Astrocyte of the spinal cord (primary cell): ENCODE measurements at regions not wholly inside any gene's neighbourhood (a gene's known extent, or its start where the extent isn't known, plus 50 kb on each side); places are given as distances from the start of the nearest gene placed in this dataset.

Experiments
- DNase-seq: peaks from one replicate; pipeline ENCODE4 v3.0.0; 2011; ENCODE audit warnings: low read depth, low spot score
- H3K4me3 ChIP-seq: 2 replicates; pipeline ENCODE4 v1.5.1; 2011; ENCODE audit warnings: low read depth, mild to moderate bottlenecking, low read length, moderate library complexity
- in situ Hi-C: cut with HindIII; loops from 2 replicates; pipeline ENCODE4 v1.10.0; 2017; ENCODE audit warnings: low sequenced_read_pairs
- TF ChIP-seq, protein P1 (sequence below): IDR thresholded peaks from 2 replicates; pipeline ENCODE4 v1.5.1; 2012; ENCODE audit warnings: low read depth, mild to moderate bottlenecking, low read length, inconsistent platforms

DNA sequence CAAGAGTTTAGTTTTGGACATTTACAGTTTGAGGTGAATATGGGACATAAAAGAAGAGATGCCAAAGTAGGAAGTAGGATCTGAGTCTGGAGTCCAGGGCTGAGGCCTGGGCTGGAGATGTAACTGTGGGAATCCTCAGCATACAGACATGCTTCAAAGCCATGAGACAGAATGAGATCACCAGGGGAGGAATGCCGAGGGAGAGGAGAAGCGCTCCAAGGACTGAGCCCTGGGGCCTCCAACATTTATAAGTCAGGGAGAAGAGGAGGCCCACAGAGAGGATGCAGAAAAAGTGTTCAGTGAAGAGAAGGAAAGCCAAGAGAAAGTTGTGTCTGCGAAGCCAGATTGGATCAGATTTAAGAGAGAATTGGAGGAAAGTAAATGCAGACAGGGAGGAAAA is 277.5 kb upstream of the MYOCD start:
- DNase-seq, result peak; percentile 33
- TF ChIP-seq, protein P1, sequence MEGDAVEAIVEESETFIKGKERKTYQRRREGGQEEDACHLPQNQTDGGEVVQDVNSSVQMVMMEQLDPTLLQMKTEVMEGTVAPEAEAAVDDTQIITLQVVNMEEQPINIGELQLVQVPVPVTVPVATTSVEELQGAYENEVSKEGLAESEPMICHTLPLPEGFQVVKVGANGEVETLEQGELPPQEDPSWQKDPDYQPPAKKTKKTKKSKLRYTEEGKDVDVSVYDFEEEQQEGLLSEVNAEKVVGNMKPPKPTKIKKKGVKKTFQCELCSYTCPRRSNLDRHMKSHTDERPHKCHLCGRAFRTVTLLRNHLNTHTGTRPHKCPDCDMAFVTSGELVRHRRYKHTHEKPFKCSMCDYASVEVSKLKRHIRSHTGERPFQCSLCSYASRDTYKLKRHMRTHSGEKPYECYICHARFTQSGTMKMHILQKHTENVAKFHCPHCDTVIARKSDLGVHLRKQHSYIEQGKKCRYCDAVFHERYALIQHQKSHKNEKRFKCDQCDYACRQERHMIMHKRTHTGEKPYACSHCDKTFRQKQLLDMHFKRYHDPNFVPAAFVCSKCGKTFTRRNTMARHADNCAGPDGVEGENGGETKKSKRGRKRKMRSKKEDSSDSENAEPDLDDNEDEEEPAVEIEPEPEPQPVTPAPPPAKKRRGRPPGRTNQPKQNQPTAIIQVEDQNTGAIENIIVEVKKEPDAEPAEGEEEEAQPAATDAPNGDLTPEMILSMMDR, result no peak
- in situ Hi-C loops, result no loop called here
- H3K4me3 ChIP-seq, result no peak overlapping the region

DNA sequence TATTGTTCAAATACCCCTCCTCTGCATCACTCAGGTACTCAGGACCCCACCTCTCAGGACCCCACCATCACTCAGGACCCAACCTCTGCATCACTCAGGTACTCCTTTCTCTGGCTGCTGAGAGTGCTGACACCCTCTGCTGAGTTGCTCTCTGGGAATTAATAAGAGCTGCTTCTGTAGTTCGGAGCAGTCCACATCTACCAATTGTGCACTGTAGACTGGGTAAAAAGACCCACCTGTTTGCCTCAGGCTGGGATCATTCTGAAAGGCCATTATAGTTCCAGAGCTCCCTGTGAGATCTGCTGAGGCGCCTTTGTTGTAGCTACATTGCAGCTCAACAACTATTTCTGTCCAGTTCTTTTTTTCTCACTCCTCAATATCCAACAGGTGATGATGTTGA is 276.3 kb upstream of the MYOCD start:
- DNase-seq, result no peak
- TF ChIP-seq, protein P1, result no peak
- in situ Hi-C loops, result no loop called here

DNA sequence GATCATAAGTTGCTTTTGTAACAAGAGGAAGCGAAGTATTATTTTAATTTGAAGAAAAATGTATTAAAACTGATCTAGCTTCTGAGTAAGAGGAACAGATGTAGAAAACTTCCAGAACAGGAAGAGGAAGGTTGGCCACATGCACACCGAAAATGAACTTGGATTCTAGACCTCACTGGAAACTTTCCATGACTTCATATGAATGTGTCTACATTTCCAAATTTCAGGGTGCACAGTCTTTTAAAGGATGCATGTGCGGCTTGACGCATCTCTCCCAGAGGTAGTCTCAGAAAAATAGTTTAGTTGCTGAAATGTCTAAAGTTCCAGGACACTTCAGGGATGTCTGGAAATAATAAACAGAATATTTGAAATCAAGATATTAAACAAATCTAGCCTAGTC is 275.1 kb upstream of the MYOCD start:
- no peak overlapping the region for H3K4me3 ChIP-seq
- TF ChIP-seq, protein P1, result no peak
- DNase-seq, result no peak
- in situ Hi-C loops, result no loop called here

More for the DNA sequence above, 276.3 kb upstream of the MYOCD start:
- H3K4me3 ChIP-seq, result no peak overlapping the region

DNA sequence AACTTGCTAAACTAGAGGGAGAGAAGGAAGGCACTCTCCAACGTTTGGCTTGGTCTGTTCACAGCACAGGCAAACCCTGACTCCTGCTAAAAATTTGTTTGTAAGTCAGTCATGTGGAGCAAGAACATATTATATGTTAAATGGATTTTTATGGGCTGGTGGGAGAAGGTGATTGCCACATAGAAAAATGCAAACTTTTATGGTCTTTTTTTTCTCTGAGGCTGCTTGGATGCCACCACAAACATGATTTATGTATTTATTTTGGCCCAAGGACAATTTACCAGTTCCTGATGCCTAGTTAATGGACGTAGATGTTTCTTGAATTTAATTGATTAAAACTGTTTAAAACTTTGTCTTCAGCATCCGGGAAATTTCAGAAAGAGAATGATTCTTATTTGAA is 274.2 kb upstream of the MYOCD start:
- in situ Hi-C loops, result no loop called here
- TF ChIP-seq, protein P1, result no peak
- no peak overlapping the region for H3K4me3 ChIP-seq
- no peak for DNase-seq

DNA sequence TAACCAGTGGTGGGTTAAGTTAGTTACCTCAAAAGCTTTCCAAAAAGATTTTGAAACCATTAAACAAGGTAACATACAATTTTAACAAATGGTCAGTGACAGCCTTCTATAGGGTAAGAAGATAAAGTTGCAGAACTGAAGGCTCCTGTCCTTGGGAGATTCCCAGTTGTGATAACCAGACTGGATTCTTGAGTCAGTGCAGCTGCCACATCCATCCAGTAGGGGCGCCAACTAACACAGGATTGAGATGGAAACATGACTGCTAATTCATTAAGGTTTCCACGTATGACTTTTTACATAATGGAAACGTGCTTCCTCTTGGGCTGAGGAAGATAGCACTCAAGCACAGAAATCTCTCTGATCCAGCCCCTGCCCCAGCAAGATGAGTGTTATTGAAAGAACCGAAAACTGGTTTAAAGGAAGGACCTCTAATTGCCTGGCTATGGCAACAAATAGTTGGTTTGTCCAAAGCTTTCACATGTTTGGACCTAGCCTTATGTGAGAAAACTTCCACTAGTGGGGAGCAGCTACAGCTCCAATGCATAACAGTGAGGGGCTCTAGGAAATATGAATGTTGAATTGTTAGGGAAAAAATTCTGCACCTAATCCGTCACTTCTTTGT is 269.8 kb upstream of the MYOCD start:
- TF ChIP-seq, protein P1, result peak; percentile 67
- DNase-seq, result no peak
- no peak overlapping the region for H3K4me3 ChIP-seq
- in situ Hi-C loops, result no loop called here

DNA sequence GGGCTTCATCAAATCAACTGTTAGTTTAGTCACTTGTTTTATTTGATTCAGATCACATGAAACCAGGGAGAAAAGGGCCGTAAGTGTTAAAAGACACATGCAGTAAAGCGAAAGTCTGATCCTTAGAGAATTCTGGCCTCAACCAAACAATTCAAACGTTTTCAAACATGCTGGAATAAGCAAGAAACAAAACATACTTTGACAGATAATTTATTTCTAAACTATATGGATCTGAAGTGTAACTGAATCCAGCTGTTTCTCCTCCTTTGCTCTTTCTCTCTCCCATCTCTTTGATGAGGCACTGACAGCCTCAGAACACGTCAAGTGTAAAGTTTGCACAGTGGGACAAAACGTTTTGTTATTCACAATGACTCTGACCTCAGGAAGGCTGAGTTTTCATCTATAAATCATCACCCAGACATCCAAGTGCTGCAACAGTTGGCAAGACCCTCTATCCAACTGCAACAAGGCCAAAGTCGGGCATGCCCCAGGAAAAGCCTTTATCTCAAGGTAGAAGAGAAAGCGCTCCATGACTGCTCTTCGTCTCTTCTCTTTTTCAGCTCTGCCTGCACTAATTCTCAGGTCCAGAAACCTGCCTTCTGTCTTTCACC is 267.1 kb upstream of the MYOCD start:
- TF ChIP-seq, protein P1, result no peak
- in situ Hi-C loops, result no loop called here
- no peak for DNase-seq
- no peak overlapping the region for H3K4me3 ChIP-seq
